Left lung (tissue), 4 donors: ENCODE measurements at regions not wholly inside any gene's neighbourhood (a gene's known extent, or its start where the extent isn't known, plus 50 kb on each side); places are given as distances from the start of the nearest gene placed in this dataset.

Source experiments
- ATAC-seq: fragments of 200-7000 bp; cut with Tn5 transposase; one replicate; pipeline ENCODE4 v1.9.1; 2020; ENCODE audit warnings: moderate library complexity
- DNase-seq, 4 donors: peaks; one replicate each; pipeline ENCODE4 v3.0.0-alpha.2; 2013 to 2020
- H3K27ac ChIP-seq, 2 donors: fragments of 200-600 bp; sonication (generic) in 1 of 2; one replicate each; pipeline versions ENCODE4 v1.5.0 to v1.8.0; 2020 to 2021
- H3K27me3 ChIP-seq, 2 donors: fragments of 200-600 bp; sonication (generic) in 1 of 2; one replicate each; pipeline versions ENCODE4 v1.5.0 to v1.8.0; 2020 to 2021
- H3K36me3 ChIP-seq, 2 donors: fragments of 200-600 bp; sonication (generic) in 1 of 2; one replicate each; pipeline versions ENCODE4 v1.5.0 to v1.8.0; 2020 to 2021
- H3K4me1 ChIP-seq, 2 donors: fragments of 200-600 bp; one replicate each; pipeline ENCODE4 v1.8.0; 2021
- H3K4me3 ChIP-seq, 2 donors: fragments of 200-600 bp; sonication (generic) in 1 of 2; one replicate each; pipeline versions ENCODE4 v1.5.0 to v1.8.0; 2020 to 2021; ENCODE audit warnings: mild to moderate bottlenecking in 1 of 2
- H3K9me3 ChIP-seq, 2 donors: fragments of 200-600 bp; sonication (generic) in 1 of 2; one replicate each; pipeline versions ENCODE4 v1.5.0 to v1.8.0; 2020 to 2021
- CTCF ChIP-seq, 2 donors: fragments of 200-600 bp; sonication (generic) in 1 of 2; IDR thresholded peaks; one replicate each; pipeline versions ENCODE4 v1.5.0 to v1.8.0; 2021; ENCODE audit warnings: antibody characterized with exemption in 2 of 2
- intact Hi-C, 2 donors: fragments of 100-400 bp; cut with DNase I; formaldehyde crosslinking; loops; one replicate each; pipeline versions ENCODE4 v1.11.2 to v1.14.2; 2022
- donor health status: DM: no; HTN: yes; CAD: no.
- donor health status: DM: no; HTN: no; CAD: no.

- no peak for ATAC-seq
- DNase-seq = no peak
- intact Hi-C loops = loop anchor here in 1 of 2 donors (10.0 kb wide), 2 partner anchors 54 to 844 kb away; no protein-coding TSS in a partner anchor
- no peaks in the 10 kb centered on the region for H3K9me3 ChIP-seq
- no peaks in the 10 kb centered on the region for H3K4me1 ChIP-seq
- H3K27me3 ChIP-seq = no peaks in the 10 kb centered on the region
- no peak overlapping the region for H3K27ac ChIP-seq
- TF ChIP-seq CTCF (IDR thresholded peaks at IDR 0.05) = no peak
- no peak overlapping the region for H3K4me3 ChIP-seq
- H3K36me3 ChIP-seq = no peaks in the 10 kb centered on the region
Measured at GRCh38 chr4:138030375-138030774, 211.8 kb downstream of the SLC7A11 start.

GRCh38 chr4:138028923-138029322 is 213.2 kb downstream of the SLC7A11 start:
- H3K27ac ChIP-seq = no peak overlapping the region
- ATAC-seq = no peak
- no peak for DNase-seq
- H3K36me3 ChIP-seq = no peaks in the 10 kb centered on the region
- no peak for TF ChIP-seq CTCF (IDR thresholded peaks at IDR 0.05)
- H3K4me1 ChIP-seq = no peaks in the 10 kb centered on the region
- H3K9me3 ChIP-seq = no peaks in the 10 kb centered on the region
- no peaks in the 10 kb centered on the region for H3K27me3 ChIP-seq
- intact Hi-C loops = no loop called here
- H3K4me3 ChIP-seq = no peak overlapping the region

- intact Hi-C loops = no loop called here
Measured at GRCh38 chr4:138021139-138021830, 220.9 kb downstream of the SLC7A11 start.

GRCh38 chr4:138014590-138015288 is 227.4 kb downstream of the SLC7A11 start:
- Histone ChIP-seq H3K27me3 (no peaks in the 10 kb centered on the region), H3K4me3 (no peak overlapping the region), H3K9me3 (peaks cover 0 to 5% of the 10 kb centered on the region in 2 donors), H3K36me3 (no peaks in the 10 kb centered on the region), H3K27ac (no peak overlapping the region), H3K4me1 (no peaks in the 10 kb centered on the region)
- TF ChIP-seq CTCF (IDR thresholded peaks at IDR 0.05) = no peak
- ATAC-seq = no peak
- intact Hi-C loops = no loop called here
- DNase-seq = no peak

More at GRCh38 chr4:138021139-138021830, 220.9 kb downstream of the SLC7A11 start:
- Histone ChIP-seq H3K27ac (no peak overlapping the region), H3K9me3 (peaks cover 0 to 5% of the 10 kb centered on the region in 2 donors), H3K4me3 (no peak overlapping the region), H3K36me3 (no peaks in the 10 kb centered on the region), H3K27me3 (no peaks in the 10 kb centered on the region), H3K4me1 (no peaks in the 10 kb centered on the region)
- no peak for TF ChIP-seq CTCF (IDR thresholded peaks at IDR 0.05)
- no peak for ATAC-seq
- DNase-seq = no peak

- H3K27ac ChIP-seq = no peak overlapping the region
- DNase-seq (no peak), ATAC-seq (no peak)
- H3K4me1 ChIP-seq = no peaks in the 10 kb centered on the region
- intact Hi-C loops = no loop called here
- no peaks in the 10 kb centered on the region for H3K27me3 ChIP-seq
- TF ChIP-seq CTCF (IDR thresholded peaks at IDR 0.05) = no peak
- peaks cover 0 to under 1% of the 10 kb centered on the region in 2 donors for H3K9me3 ChIP-seq
- H3K4me3 ChIP-seq = no peak overlapping the region
- H3K36me3 ChIP-seq = no peaks in the 10 kb centered on the region
Measured at GRCh38 chr4:138013625-138014024, 228.5 kb downstream of the SLC7A11 start.
